SK-N-MC (cell line): ENCODE measurements at regions not wholly inside any gene's neighbourhood (a gene's known extent, or its start where the extent isn't known, plus 50 kb on each side); places are given as distances from the start of the nearest gene placed in this dataset.

Experiments
- DNase-seq: peaks from one replicate; pipeline ENCODE4 v3.0.0-alpha.2; 2011; ENCODE audit warnings: low read depth, low spot score
- H3K27ac ChIP-seq: fragments of 200-600 bp; sonication (generic); 2 replicates; pipeline ENCODE4 v1.5.1; 2016; ENCODE audit warnings: mixed run types
- H3K36me3 ChIP-seq: fragments of 200-600 bp; sonication (generic); 2 replicates; pipeline ENCODE4 v1.6.1; 2017; ENCODE audit warnings: antibody characterized with exemption, low read length, mixed read lengths; ENCODE audit not compliant: insufficient read depth
- H3K4me3 ChIP-seq: fragments of 200-600 bp; sonication (generic); 2 replicates; pipeline ENCODE4 v1.5.1; 2016
- H3K9ac ChIP-seq: fragments of 200-600 bp; sonication (generic); 2 replicates; pipeline ENCODE4 v1.8.0; 2017; ENCODE audit warnings: mixed run types, mixed read lengths; ENCODE audit not compliant: insufficient read length
- H3K9me3 ChIP-seq: fragments of 200-600 bp; sonication (generic); 2 replicates; pipeline ENCODE4 v1.6.1; 2017; ENCODE audit warnings: low read depth, mild to moderate bottlenecking, antibody characterized with exemption, low read length, moderate library complexity, mixed read lengths
- EZH2 ChIP-seq: fragments of 200-600 bp; sonication (generic); IDR thresholded peaks from one replicate; pipeline ENCODE4 v1.6.1; 2017; ENCODE audit warnings: antibody characterized with exemption
- FOXP2 ChIP-seq: optimal IDR thresholded peaks from 2 replicates; pipeline ENCODE3; 2011; ENCODE audit warnings: mild to moderate bottlenecking, moderate library complexity; ENCODE audit not compliant: insufficient read depth; ENCODE audit errors: extremely low read length, control extremely low read depth
- POLR2AphosphoS5 ChIP-seq: IDR thresholded peaks from 2 replicates; pipeline ENCODE4 v1.6.1; 2012; ENCODE audit warnings: mild to moderate bottlenecking, low read depth, low read length, borderline replicate concordance

- DNase-seq = no peak
- H3K27ac ChIP-seq = no peak overlapping the region
- TF ChIP-seq EZH2 (no peak), POLR2AphosphoS5 (no peak), FOXP2 (no peak)
- H3K9me3 ChIP-seq = no peaks in the 10 kb centered on the region
- H3K9ac ChIP-seq = no peak overlapping the region
- H3K4me3 ChIP-seq = no peak overlapping the region
- no peaks in the 10 kb centered on the region for H3K36me3 ChIP-seq
These were observed 270.9 kb downstream of the SPRY1 start for GRCh38 chr4:123667496-123667895.

GRCh38 chr4:123667991-123668390 lies 271.4 kb downstream of the SPRY1 start:
- no peaks in the 10 kb centered on the region for H3K9me3 ChIP-seq
- no peak overlapping the region for H3K27ac ChIP-seq
- H3K36me3 ChIP-seq = no peaks in the 10 kb centered on the region
- H3K9ac ChIP-seq = no peak overlapping the region
- no peak overlapping the region for H3K4me3 ChIP-seq
- TF ChIP-seq EZH2 (no peak), POLR2AphosphoS5 (no peak), FOXP2 (no peak)
- DNase-seq = no peak

GRCh38 chr4:123671636-123672404 lies 275.2 kb downstream of the SPRY1 start:
- H3K27ac ChIP-seq = no peak overlapping the region
- no peak overlapping the region for H3K4me3 ChIP-seq
- DNase-seq = no peak
- no peak overlapping the region for H3K9ac ChIP-seq
- no peaks in the 10 kb centered on the region for H3K9me3 ChIP-seq
- TF ChIP-seq FOXP2 (no peak), EZH2 (no peak), POLR2AphosphoS5 (no peak)
- no peaks in the 10 kb centered on the region for H3K36me3 ChIP-seq

- Histone ChIP-seq H3K36me3 (no peaks in the 10 kb centered on the region), H3K4me3 (no peak overlapping the region), H3K9me3 (no peaks in the 10 kb centered on the region), H3K9ac (no peak overlapping the region), H3K27ac (no peak overlapping the region)
- TF ChIP-seq POLR2AphosphoS5 (no peak), EZH2 (no peak), FOXP2 (no peak)
- DNase-seq = no peak
These were observed 276.4 kb downstream of the SPRY1 start for GRCh38 chr4:123672987-123673386.

GRCh38 chr4:123673971-123674370 lies 277.4 kb downstream of the SPRY1 start:
- H3K9me3 ChIP-seq = no peaks in the 10 kb centered on the region
- TF ChIP-seq POLR2AphosphoS5 (no peak), FOXP2 (no peak), EZH2 (no peak)
- H3K9ac ChIP-seq = no peak overlapping the region
- no peak for DNase-seq
- no peak overlapping the region for H3K27ac ChIP-seq
- no peak overlapping the region for H3K4me3 ChIP-seq
- H3K36me3 ChIP-seq = no peaks in the 10 kb centered on the region

- no peak for DNase-seq
- Histone ChIP-seq H3K36me3 (no peaks in the 10 kb centered on the region), H3K4me3 (no peak overlapping the region), H3K27ac (no peak overlapping the region), H3K9ac (no peak overlapping the region), H3K9me3 (no peaks in the 10 kb centered on the region)
- no peak for TF ChIP-seq EZH2
These were observed 278.3 kb downstream of the SPRY1 start for GRCh38 chr4:123674762-123675465.

- Histone ChIP-seq H3K9me3 (no peaks in the 10 kb centered on the region), H3K9ac (no peak overlapping the region), H3K4me3 (no peak overlapping the region), H3K27ac (no peak overlapping the region), H3K36me3 (no peaks in the 10 kb centered on the region)
- no peak for DNase-seq
- TF ChIP-seq POLR2AphosphoS5 (no peak), FOXP2 (no peak), EZH2 (no peak)
These were observed 279.0 kb downstream of the SPRY1 start for GRCh38 chr4:123675567-123675966.

GRCh38 chr4:123676071-123676889 lies 279.7 kb downstream of the SPRY1 start:
- no peak for TF ChIP-seq FOXP2
- TF ChIP-seq POLR2AphosphoS5 = no peak
- TF ChIP-seq EZH2 = no peak
- Histone ChIP-seq H3K4me3 (no peak overlapping the region), H3K27ac (no peak overlapping the region), H3K36me3 (no peaks in the 10 kb centered on the region), H3K9ac (no peak overlapping the region), H3K9me3 (no peaks in the 10 kb centered on the region)
- no peak for DNase-seq
